HCT116 (cell line): ENCODE measurements at regions not wholly inside any gene's neighbourhood (a gene's known extent, or its start where the extent isn't known, plus 50 kb on each side); places are given as distances from the start of the nearest gene placed in this dataset.

Experiments
- ATAC-seq: fragments of 200-7000 bp; cut with Tn5 transposase; 2 replicates; pipeline ENCODE4 v1.9.1; 2020; ENCODE audit warnings: mild to moderate bottlenecking, moderate library complexity
- BruUV-seq: library from RNA; stranded (reverse); fragments of 400-500 nt; replicated peaks from 2 replicates; lab custom pipeline; 2021; lab: Mats Ljungman, UMichigan
- CTCF ChIA-PET: fragments of 300-600 bp; sonication (Branson Sonifier 250); formaldehyde crosslinking; loops from one replicate; lab custom pipeline; 2021; ENCODE audit warnings: antibody characterized with exemption; lab: Charles Lee
- POLR2A ChIA-PET: fragments of 300-600, 350-600 bp; sonication (Branson Sonifier 250); formaldehyde crosslinking; loops from one replicate; lab custom pipeline; 2021; ENCODE audit warnings: antibody characterized with exemption; lab: Charles Lee
- RAD21 ChIA-PET, 2 experiments: fragments of 300-600 bp; sonication (Branson Sonifier 250); formaldehyde crosslinking; loops; one replicate each; lab custom pipeline; 2023; ENCODE audit warnings: low total read pairs in 2 of 2; ENCODE audit not compliant: uncharacterized antibody in 2 of 2, unreplicated experiment in 2 of 2, low non-redundant PET in 1 of 2; lab: Charles Lee
- DNase-seq: peaks from one replicate; pipeline ENCODE4 v3.0.0-alpha.2; 2010; ENCODE audit warnings: low read depth, low spot score
- H2AFZ ChIP-seq: fragments of 200-600 bp; shearing (Covaris generic), sonication (generic); 2 replicates; pipeline ENCODE4 v1.6.1; 2017; ENCODE audit warnings: low read depth, mixed run types, mixed read lengths, antibody characterized with exemption, low read length; ENCODE audit not compliant: poor library complexity, severe bottlenecking
- H3K27ac ChIP-seq: 2 replicates; pipeline ENCODE4 v1.5.1; 2012; ENCODE audit warnings: low read depth, low read length
- H3K27me3 ChIP-seq: fragments of 200-600 bp; sonication (generic); 2 replicates; pipeline ENCODE4 v1.6.1; 2016; ENCODE audit warnings: mixed run types, low read length, mixed read lengths; ENCODE audit not compliant: insufficient read depth
- H3K36me3 ChIP-seq, 2 experiments: fragments of 200-500 bp in 1 of 2; fragments of 200-600 bp in 1 of 2; sonication (Bioruptor generic) in 1 of 2; sonication (generic) in 1 of 2; 2 replicates each; pipeline versions ENCODE4 v1.5.1 to v1.6.1; 2014 to 2016; ENCODE audit warnings: low read length in 2 of 2, inconsistent platforms in 1 of 2, mixed read lengths in 1 of 2, mixed run types in 1 of 2; ENCODE audit not compliant: insufficient read depth in 2 of 2, control insufficient read depth in 1 of 2
- H3K4me1 ChIP-seq, 2 experiments: fragments of 200-600 bp in 1 of 2; sonication (generic) in 1 of 2; 2 replicates each; pipeline versions ENCODE4 v1.5.1 to v1.6.1; 2012 to 2017; ENCODE audit warnings: low read length in 2 of 2, inconsistent platforms in 1 of 2, mild to moderate bottlenecking in 1 of 2, mixed read lengths in 1 of 2, mixed run types in 1 of 2, moderate library complexity in 1 of 2; ENCODE audit not compliant: insufficient read depth in 2 of 2, control insufficient read depth in 1 of 2
- H3K4me2 ChIP-seq: fragments of 200-600 bp; sonication (generic); 2 replicates; pipeline ENCODE4 v1.6.1; 2017; ENCODE audit warnings: mixed run types, low read length, mixed read lengths
- H3K4me3 ChIP-seq, 2 experiments: fragments of 200-600 bp in 1 of 2; sonication (generic) in 1 of 2; replicated peaks in 1 of 2; 2 replicates each; pipeline ENCODE4 v1.5.1; 2011 to 2016; ENCODE audit warnings: low read length in 2 of 2, control low read depth in 1 of 2, low read depth in 1 of 2, mild to moderate bottlenecking in 1 of 2, mixed read lengths in 1 of 2, mixed run types in 1 of 2
- H3K79me2 ChIP-seq: fragments of 200-600 bp; sonication (generic); 2 replicates; pipeline ENCODE4 v1.6.1; 2017; ENCODE audit warnings: mild to moderate bottlenecking, mixed run types, low read length, moderate library complexity, mixed read lengths; ENCODE audit not compliant: insufficient read depth
- H3K9ac ChIP-seq: fragments of 200-600 bp; sonication (generic); 2 replicates; pipeline ENCODE4 v1.6.1; 2016; ENCODE audit warnings: low read length, mixed read lengths
- H3K9me2 ChIP-seq: fragments of 200-600 bp; sonication (generic), shearing (Covaris generic); 2 replicates; pipeline ENCODE4 v1.6.1; 2017; ENCODE audit warnings: mixed run types, mild to moderate bottlenecking, moderate library complexity; ENCODE audit not compliant: insufficient read depth
- H3K9me3 ChIP-seq, 2 experiments: fragments of 200-500 bp in 1 of 2; fragments of 200-600 bp in 1 of 2; sonication (Bioruptor generic) in 1 of 2; sonication (generic) in 1 of 2; 2 replicates each; pipeline ENCODE4 v1.6.1; 2014 to 2017; ENCODE audit warnings: low read length in 2 of 2, mixed read lengths in 2 of 2, inconsistent platforms in 1 of 2, low read depth in 1 of 2, mild to moderate bottlenecking in 1 of 2, mixed run types in 1 of 2, moderate library complexity in 1 of 2; ENCODE audit not compliant: control insufficient read depth in 1 of 2, insufficient read depth in 1 of 2
- H4K20me1 ChIP-seq: fragments of 200-600 bp; sonication (generic), shearing (Covaris generic); 2 replicates; pipeline ENCODE4 v1.6.1; 2017; ENCODE audit warnings: mixed run types, mild to moderate bottlenecking, moderate library complexity; ENCODE audit not compliant: insufficient read depth
- CBX3 ChIP-seq: IDR thresholded peaks from 2 replicates; pipeline ENCODE4 v1.6.1; 2012; ENCODE audit warnings: low read depth
- CEBPB ChIP-seq: IDR thresholded peaks from 2 replicates; pipeline ENCODE4 v1.6.1; 2012; ENCODE audit warnings: low read depth
- EGR1 ChIP-seq: IDR thresholded peaks from 2 replicates; pipeline ENCODE4 v1.6.1; 2012; ENCODE audit warnings: low read depth
- ELF1 ChIP-seq: IDR thresholded peaks from 2 replicates; pipeline ENCODE4 v1.6.1; 2012; ENCODE audit warnings: low read depth, borderline replicate concordance
- JUND ChIP-seq: IDR thresholded peaks from 2 replicates; pipeline ENCODE4 v1.6.1; 2012
- RAD21 ChIP-seq: IDR thresholded peaks from 2 replicates; pipeline ENCODE4 v1.6.1; 2012; ENCODE audit warnings: low read depth, mild to moderate bottlenecking
- SIN3A ChIP-seq: IDR thresholded peaks from 2 replicates; pipeline ENCODE4 v1.6.1; 2012; ENCODE audit warnings: low read depth
- SP1 ChIP-seq: IDR thresholded peaks from 2 replicates; pipeline ENCODE4 v1.6.1; 2012; ENCODE audit warnings: low read depth
- SRF ChIP-seq: IDR thresholded peaks from 2 replicates; pipeline ENCODE4 v1.6.1; 2012; ENCODE audit warnings: low read depth
- YY1 ChIP-seq: IDR thresholded peaks from 2 replicates; pipeline ENCODE4 v1.6.1; 2011; ENCODE audit warnings: low read length, low read depth, moderate library complexity, mild to moderate bottlenecking; ENCODE audit not compliant: insufficient replicate concordance; ENCODE audit errors: extremely low read depth
- ZFX ChIP-seq: fragments of 450-650 bp; IDR thresholded peaks from 2 replicates; pipeline ENCODE4 v1.6.1; 2017
- intact Hi-C: fragments of 100-400 bp; cut with micrococcal nuclease; formaldehyde crosslinking; loops from 2 replicates; pipeline ENCODE4 v1.10.0; 2022
- TF ChIP-seq, protein P1 (sequence below): IDR thresholded peaks from 2 replicates; pipeline ENCODE4 v1.6.1; 2011; ENCODE audit warnings: mild to moderate bottlenecking, low read length, moderate library complexity; ENCODE audit not compliant: insufficient replicate concordance; ENCODE audit errors: extremely low read depth
- TF ChIP-seq, protein P2 (sequence below): IDR thresholded peaks from 2 replicates; pipeline ENCODE4 v1.6.1; 2012
- TF ChIP-seq, protein P3 (sequence below): IDR thresholded peaks from 2 replicates; pipeline ENCODE4 v1.6.1; 2012; ENCODE audit warnings: low read depth

DNA sequence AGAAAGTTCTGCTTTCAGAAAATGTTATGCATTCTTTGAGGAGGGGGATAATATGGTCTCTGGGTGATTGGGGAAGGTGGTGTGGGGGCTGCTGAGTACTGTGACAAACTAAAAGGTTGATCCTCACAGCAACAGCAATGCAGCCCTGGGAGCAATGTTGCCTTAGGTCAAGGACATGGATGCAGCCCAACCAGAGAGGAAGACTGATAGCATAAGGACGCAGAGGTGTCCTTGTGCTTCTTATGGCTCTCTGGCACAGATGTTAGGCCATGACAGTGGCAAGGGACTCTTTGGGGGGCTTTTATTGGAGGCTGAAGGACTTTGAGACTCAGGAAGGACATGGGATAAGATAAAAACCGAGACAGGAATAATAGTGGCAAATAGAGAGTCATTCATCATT, 186.2 kb upstream of the PHACTR1 start:
- ATAC-seq (no peak), DNase-seq (no peak)
- Histone ChIP-seq H3K4me1 (no peaks in the 10 kb centered on the region), H3K9me3 (no peaks in the 10 kb centered on the region), H3K27me3 (0 out of 2 replicates have a peak, but pooled peaks cover 3% of the 10 kb centered on the region), H3K9ac (no peak overlapping the region), H3K36me3 (no peaks in the 10 kb centered on the region), H3K9me2 (no peaks in the 10 kb centered on the region), H3K79me2 (no peaks in the 10 kb centered on the region), H3K4me3 (no peak overlapping the region), H4K20me1 (no peaks in the 10 kb centered on the region), H3K27ac (no peak overlapping the region), H2AFZ (no peak overlapping the region), H3K4me2 (no peak overlapping the region)
- intact Hi-C loops: no loop called here
- ChIA-PET POLR2A (no interaction called here), CTCF (no interaction called here), RAD21 (no interaction called here)
- TF ChIP-seq EGR1 (no peak), JUND (no peak), YY1 (no peak), ZFX (no peak), RAD21 (no peak), SIN3A (no peak), CBX3 (no peak), SP1 (no peak), ELF1 (no peak), CEBPB (no peak), SRF (no peak)
- TF ChIP-seq, protein P1, sequence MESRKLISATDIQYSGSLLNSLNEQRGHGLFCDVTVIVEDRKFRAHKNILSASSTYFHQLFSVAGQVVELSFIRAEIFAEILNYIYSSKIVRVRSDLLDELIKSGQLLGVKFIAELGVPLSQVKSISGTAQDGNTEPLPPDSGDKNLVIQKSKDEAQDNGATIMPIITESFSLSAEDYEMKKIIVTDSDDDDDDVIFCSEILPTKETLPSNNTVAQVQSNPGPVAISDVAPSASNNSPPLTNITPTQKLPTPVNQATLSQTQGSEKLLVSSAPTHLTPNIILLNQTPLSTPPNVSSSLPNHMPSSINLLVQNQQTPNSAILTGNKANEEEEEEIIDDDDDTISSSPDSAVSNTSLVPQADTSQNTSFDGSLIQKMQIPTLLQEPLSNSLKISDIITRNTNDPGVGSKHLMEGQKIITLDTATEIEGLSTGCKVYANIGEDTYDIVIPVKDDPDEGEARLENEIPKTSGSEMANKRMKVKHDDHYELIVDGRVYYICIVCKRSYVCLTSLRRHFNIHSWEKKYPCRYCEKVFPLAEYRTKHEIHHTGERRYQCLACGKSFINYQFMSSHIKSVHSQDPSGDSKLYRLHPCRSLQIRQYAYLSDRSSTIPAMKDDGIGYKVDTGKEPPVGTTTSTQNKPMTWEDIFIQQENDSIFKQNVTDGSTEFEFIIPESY: no peak
- TF ChIP-seq, protein P2, sequence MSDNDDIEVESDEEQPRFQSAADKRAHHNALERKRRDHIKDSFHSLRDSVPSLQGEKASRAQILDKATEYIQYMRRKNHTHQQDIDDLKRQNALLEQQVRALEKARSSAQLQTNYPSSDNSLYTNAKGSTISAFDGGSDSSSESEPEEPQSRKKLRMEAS: no peak
- TF ChIP-seq, protein P3, sequence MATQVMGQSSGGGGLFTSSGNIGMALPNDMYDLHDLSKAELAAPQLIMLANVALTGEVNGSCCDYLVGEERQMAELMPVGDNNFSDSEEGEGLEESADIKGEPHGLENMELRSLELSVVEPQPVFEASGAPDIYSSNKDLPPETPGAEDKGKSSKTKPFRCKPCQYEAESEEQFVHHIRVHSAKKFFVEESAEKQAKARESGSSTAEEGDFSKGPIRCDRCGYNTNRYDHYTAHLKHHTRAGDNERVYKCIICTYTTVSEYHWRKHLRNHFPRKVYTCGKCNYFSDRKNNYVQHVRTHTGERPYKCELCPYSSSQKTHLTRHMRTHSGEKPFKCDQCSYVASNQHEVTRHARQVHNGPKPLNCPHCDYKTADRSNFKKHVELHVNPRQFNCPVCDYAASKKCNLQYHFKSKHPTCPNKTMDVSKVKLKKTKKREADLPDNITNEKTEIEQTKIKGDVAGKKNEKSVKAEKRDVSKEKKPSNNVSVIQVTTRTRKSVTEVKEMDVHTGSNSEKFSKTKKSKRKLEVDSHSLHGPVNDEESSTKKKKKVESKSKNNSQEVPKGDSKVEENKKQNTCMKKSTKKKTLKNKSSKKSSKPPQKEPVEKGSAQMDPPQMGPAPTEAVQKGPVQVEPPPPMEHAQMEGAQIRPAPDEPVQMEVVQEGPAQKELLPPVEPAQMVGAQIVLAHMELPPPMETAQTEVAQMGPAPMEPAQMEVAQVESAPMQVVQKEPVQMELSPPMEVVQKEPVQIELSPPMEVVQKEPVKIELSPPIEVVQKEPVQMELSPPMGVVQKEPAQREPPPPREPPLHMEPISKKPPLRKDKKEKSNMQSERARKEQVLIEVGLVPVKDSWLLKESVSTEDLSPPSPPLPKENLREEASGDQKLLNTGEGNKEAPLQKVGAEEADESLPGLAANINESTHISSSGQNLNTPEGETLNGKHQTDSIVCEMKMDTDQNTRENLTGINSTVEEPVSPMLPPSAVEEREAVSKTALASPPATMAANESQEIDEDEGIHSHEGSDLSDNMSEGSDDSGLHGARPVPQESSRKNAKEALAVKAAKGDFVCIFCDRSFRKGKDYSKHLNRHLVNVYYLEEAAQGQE: no peak
- no TSS peak for BruUV-seq
